ENCODE measurements at regions not wholly inside any gene's neighbourhood (a gene's known extent, or its start where the extent isn't known, plus 50 kb on each side); places are given as distances from the start of the nearest gene placed in this dataset.

DNA sequence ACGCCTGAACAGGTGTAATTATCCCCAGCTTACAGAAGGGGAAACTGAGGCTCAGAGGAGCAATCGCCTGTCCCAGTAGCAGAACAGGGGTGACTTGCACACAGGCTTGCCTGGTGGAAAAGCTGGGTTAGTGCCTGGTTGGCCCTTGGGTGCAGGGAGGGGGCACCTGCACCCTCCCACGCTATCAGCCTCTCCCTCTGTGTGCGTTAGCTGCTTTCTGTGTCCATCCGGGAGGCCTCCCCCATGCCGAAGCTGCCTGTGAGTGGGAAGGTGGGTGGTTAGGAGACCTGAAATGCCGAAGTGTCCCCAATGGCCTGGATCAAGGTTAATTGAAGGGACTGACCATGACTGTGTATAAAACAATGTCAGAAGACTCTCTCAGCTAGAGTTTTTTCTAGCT, 295.0 kb downstream of the ZNF536 start:
- TF ChIP-seq CTCF (IDR thresholded peaks at IDR 0.05; ENCODE audit: poor library complexity): no peak
- TF ChIP-seq EZH2phosphoT487 (IDR thresholded peaks at IDR 0.05; ENCODE audit: low read depth, severe bottlenecking, unreplicated experiment): no peak

All from hepatocyte (in vitro differentiated cells).